Fibroblast of the aortic adventitia (primary cell): ENCODE measurements at regions not wholly inside any gene's neighbourhood (a gene's known extent, or its start where the extent isn't known, plus 50 kb on each side); places are given as distances from the start of the nearest gene placed in this dataset.

ENCODE experiments used
- DNase-seq: peaks from one replicate; pipeline ENCODE4 v3.0.0-alpha.2; 2010; ENCODE audit warnings: low read depth
- H3K4me3 ChIP-seq: 2 replicates; pipeline ENCODE4 v1.5.1; 2011; ENCODE audit warnings: low read depth, mild to moderate bottlenecking, control low read depth, low read length, moderate library complexity
- CTCF ChIP-seq: IDR thresholded peaks from 2 replicates; pipeline ENCODE4 v1.5.1; 2011; ENCODE audit warnings: mild to moderate bottlenecking, low read length, control low read depth, inconsistent platforms; ENCODE audit not compliant: insufficient read depth

- no peak for DNase-seq
- no peak for TF ChIP-seq CTCF
- no peak overlapping the region for H3K4me3 ChIP-seq
These were observed 58.3 kb upstream of the BRD7 start for GRCh38 chr16:50427107-50427506.

- TF ChIP-seq CTCF = no peak
- H3K4me3 ChIP-seq = no peak overlapping the region
- DNase-seq = no peak
These were observed 56.9 kb upstream of the BRD7 start for GRCh38 chr16:50425648-50426047.

GRCh38 chr16:50425044-50425443 lies 56.3 kb upstream of the BRD7 start:
- no peak for DNase-seq
- H3K4me3 ChIP-seq = no peak overlapping the region
- no peak for TF ChIP-seq CTCF

GRCh38 chr16:50422926-50423325 lies 54.1 kb upstream of the BRD7 start:
- H3K4me3 ChIP-seq = no peak overlapping the region
- no peak for DNase-seq
- no peak for TF ChIP-seq CTCF

GRCh38 chr16:50419116-50419515 lies 50.3 kb upstream of the BRD7 start:
- DNase-seq = no peak
- TF ChIP-seq CTCF = no peak
- no peak overlapping the region for H3K4me3 ChIP-seq
